ENCODE measurements at regions not wholly inside any gene's neighbourhood (a gene's known extent, or its start where the extent isn't known, plus 50 kb on each side); places are given as distances from the start of the nearest gene placed in this dataset.

GRCh38 chr6:22231616-22232015, 65.2 kb downstream of the PRL start:
- no peak overlapping the region for H2AK9ac ChIP-seq (replicated peaks; ENCODE audit: low read depth, low read length, poor library complexity)
- H3K56ac ChIP-seq (ENCODE audit: extremely low read depth, insufficient read depth, low read length): no peak overlapping the region
- no peak overlapping the region for H2BK20ac ChIP-seq (ENCODE audit: low read depth, low read length)
- no peak overlapping the region for H4K5ac ChIP-seq (ENCODE audit: low read depth, low read length)
- no peaks in the 10 kb centered on the region for H3K9me3 ChIP-seq (ENCODE audit: control insufficient read depth, insufficient read depth, low read length)
- H2AK5ac ChIP-seq (ENCODE audit: low read depth, low read length): no peak overlapping the region
- dilution Hi-C loops (cut with HindIII; ENCODE audit: low sequenced_read_pairs, unreplicated experiment): no loop called here
- H3K14ac ChIP-seq (replicated peaks; ENCODE audit: low read depth, low read length): no peak overlapping the region
- WGBS, 2 experiments (ENCODE audit: extremely low coverage in 2 of 2, insufficient read length in 1 of 2): 100% methylated on average over 2 of the region's 4 CpGs; no CpG with 5 or more reads in 1 of the 2 experiments
- TF ChIP-seq CEBPB (IDR thresholded peaks at IDR 0.05; ENCODE audit: low read depth, low read length) (no peak), RCOR1 (IDR thresholded peaks at IDR 0.05; ENCODE audit: insufficient replicate concordance, low read length) (no peak), SMC3 (IDR thresholded peaks at IDR 0.05; ENCODE audit: low read depth, low read length) (no peak), USF2 (IDR thresholded peaks at IDR 0.05; ENCODE audit: low read depth, low read length) (no peak), ELK1 (IDR thresholded peaks at IDR 0.05; ENCODE audit: borderline replicate concordance, low read depth, low read length) (no peak), RAD21 (IDR thresholded peaks at IDR 0.05; ENCODE audit: low read length) (no peak), POLR2A (IDR thresholded peaks at IDR 0.05; ENCODE audit: low read depth, low read length) (no peak), NFE2L2 (IDR thresholded peaks at IDR 0.05; ENCODE audit: low read depth, low read length) (no peak), MXI1 (IDR thresholded peaks at IDR 0.05; ENCODE audit: borderline replicate concordance, low read depth, low read length) (no peak), BHLHE40 (IDR thresholded peaks at IDR 0.05; ENCODE audit: low read depth, low read length) (no peak), MAFK (IDR thresholded peaks at IDR 0.05; ENCODE audit: low read depth, low read length) (no peak), RFX5 (IDR thresholded peaks at IDR 0.05; ENCODE audit: low read depth, low read length) (no peak), CTCF (conservative IDR thresholded peaks at IDR 0.05; ENCODE audit: low read depth, low read length) (no peak), CHD1 (IDR thresholded peaks at IDR 0.05; ENCODE audit: low read depth, low read length) (no peak), MAZ (IDR thresholded peaks at IDR 0.05; ENCODE audit: borderline replicate concordance, low read depth, low read length) (no peak), FOS (IDR thresholded peaks at IDR 0.05; ENCODE audit: low read depth, low read length) (no peak)
- no peak overlapping the region for H3K18ac ChIP-seq (ENCODE audit: low read depth, low read length)
- no peak overlapping the region for H2BK5ac ChIP-seq (ENCODE audit: low read depth, low read length, poor library complexity, severe bottlenecking)
- peak overlapping the region; percentile 13; the same call in 1 of the 2 replicates for H3K4ac ChIP-seq (ENCODE audit: low read depth, low read length)
- no TSS peak for BruUV-seq (replicated peaks)
- H2BK120ac ChIP-seq (ENCODE audit: low read depth, low read length): no peak overlapping the region
- no peak overlapping the region for H3K4me2 ChIP-seq (ENCODE audit: low read depth, low read length)
- CTCF ChIA-PET: no interaction called here
- H2AFZ ChIP-seq (replicated peaks; ENCODE audit: low read length, poor library complexity): no peak overlapping the region
- no peak overlapping the region for H3K27ac ChIP-seq (ENCODE audit: insufficient read depth, low read length)
- no peaks in the 10 kb centered on the region; the same call in 1 of the 2 replicates for H3K9me1 ChIP-seq (ENCODE audit: insufficient read depth, low read length)
- H3K4me1 ChIP-seq (ENCODE audit: control insufficient read depth, insufficient read depth, low read length): no peaks in the 10 kb centered on the region
- no peaks in the 10 kb centered on the region for H3K36me3 ChIP-seq (ENCODE audit: control insufficient read depth, insufficient read depth, low read length)
- H4K91ac ChIP-seq (ENCODE audit: insufficient read depth, low read depth, low read length): no peak overlapping the region
- ATAC-seq (ENCODE audit: low read depth) (no peak), DNase-seq (peak; percentile 11)
- no peak overlapping the region for H2BK15ac ChIP-seq (ENCODE audit: low read depth, low read length)
- POLR2A ChIA-PET (ENCODE audit: unreplicated experiment): no interaction called here
- in situ Hi-C loops (cut with MboI; ENCODE audit: low sequenced_read_pairs): no loop called here
- no peak overlapping the region for H3K4me3 ChIP-seq (ENCODE audit: insufficient read depth, low read depth, low read length)
- no peaks in the 10 kb centered on the region for H3K27me3 ChIP-seq (ENCODE audit: control insufficient read depth, insufficient read depth, low read length)
- intact Hi-C loops (cut with micrococcal nuclease): no loop called here
- no peaks in the 10 kb centered on the region for H3K79me1 ChIP-seq (ENCODE audit: low read depth in 1 of 2, low read length in 2 of 2)
- H4K8ac ChIP-seq (ENCODE audit: low read depth in 2 of 2, low read length in 2 of 2): no peak overlapping the region
- H3K9ac ChIP-seq (ENCODE audit: low read depth, low read length): no peak overlapping the region
- no peak overlapping the region for H3K23ac ChIP-seq (ENCODE audit: low read depth, low read length)
- no peaks in the 10 kb centered on the region for H4K20me1 ChIP-seq (ENCODE audit: insufficient read depth, low read length)
